ENCODE measurements at regions not wholly inside any gene's neighbourhood (a gene's known extent, or its start where the extent isn't known, plus 50 kb on each side); places are given as distances from the start of the nearest gene placed in this dataset.

- no peak for TF ChIP-seq ZNF329 (CRISPR knock-in tag; IDR thresholded peaks at IDR 0.05; ENCODE audit: low read depth)
Observed at GRCh38 chr11:70572974-70573260, 174.6 kb downstream of the CTTN start (continued).

GRCh38 chr11:70573701-70574151, 175.4 kb downstream of the CTTN start:
- Histone ChIP-seq H3K27ac (ENCODE audit: extremely low read length, insufficient read depth, low read length) (no peak overlapping the region), H3K4me3 (replicated peaks in 1 of 3; ENCODE audit: insufficient read depth in 1 of 3, low read depth in 2 of 3, low read length in 3 of 3) (no peak overlapping the region), H3K9me3 (ENCODE audit: low read length) (no peaks in the 10 kb centered on the region), H3K27me3 (ENCODE audit: control insufficient read depth in 1 of 2, insufficient read depth in 2 of 2, low read length in 2 of 2) (no peaks in the 10 kb centered on the region), H2AFZ (ENCODE audit: low read length) (no peak overlapping the region), H4K20me1 (ENCODE audit: insufficient read depth, low read length) (peaks cover 8% of the 10 kb centered on the region), H3K4me2 (ENCODE audit: low read depth, low read length) (no peak overlapping the region), H3K4me1 (ENCODE audit: insufficient read depth, low read length) (peaks cover 32% of the 10 kb centered on the region), H3K79me2 (ENCODE audit: insufficient read depth, low read length) (no peaks in the 10 kb centered on the region), H3K36me3 (replicated peaks in 1 of 2; ENCODE audit: control insufficient read depth in 1 of 2, insufficient read depth in 2 of 2, low read length in 2 of 2) (no peaks in the 10 kb centered on the region), H3K9ac (ENCODE audit: insufficient read depth, low read depth, low read length) (no peak overlapping the region)
- in situ Hi-C loops (cut with HindIII; ENCODE audit: extremely low pct_ligation_motif_present, low pct_unique_long_range_greater_than_20kb): no loop called here
- POLR2A ChIA-PET: no interaction called here
- WGBS (ENCODE audit: low lambda C conversion rate): 100% methylated on average over 6 of the region's 13 CpGs
- TF ChIP-seq SMC3 (IDR thresholded peaks at IDR 0.05; ENCODE audit: low read length) (no peak), NR2C2 (CRISPR knock-in tag; IDR thresholded peaks at IDR 0.05; ENCODE audit: borderline replicate concordance) (no peak), ZNF770 (CRISPR knock-in tag; IDR thresholded peaks at IDR 0.05) (no peak), ELK4 (CRISPR knock-in tag; IDR thresholded peaks at IDR 0.05; ENCODE audit: borderline replicate concordance) (no peak), ZFAT (CRISPR knock-in tag; conservative IDR thresholded peaks at IDR 0.05) (no peak), PHF8 (CRISPR knock-in tag; IDR thresholded peaks at IDR 0.05) (no peak), ZBTB7A (CRISPR knock-in tag; IDR thresholded peaks at IDR 0.05) (no peak), U2AF1 (optimal IDR thresholded peaks at IDR 0.05; ENCODE audit: low read depth, low read length) (no peak), MAFF (IDR thresholded peaks at IDR 0.05; ENCODE audit: low read depth, low read length) (no peak), SMYD3 (CRISPR knock-in tag; IDR thresholded peaks at IDR 0.05) (no peak), ZNF619 (CRISPR knock-in tag; IDR thresholded peaks at IDR 0.05) (no peak), NCOA2 (CRISPR knock-in tag; IDR thresholded peaks at IDR 0.05) (no peak), ASH2L (IDR thresholded peaks at IDR 0.05; ENCODE audit: insufficient read length, low read depth, low read length) (no peak), CSRNP2 (CRISPR knock-in tag; conservative IDR thresholded peaks at IDR 0.05; ENCODE audit: low read depth) (no peak)
- BruUV-seq (replicated peaks): no TSS peak
- DNase-seq (ENCODE audit: low spot score) (no peak), FAIRE-seq (no peak), ATAC-seq (no peak)
- CTCF ChIA-PET (ENCODE audit: low intra/inter-chr PET ratio, low total read pairs): no interaction called here
- intact Hi-C loops (cut with micrococcal nuclease; ENCODE audit: unreplicated experiment): no loop called here
